SJSA1 (cell line): ENCODE measurements at regions not wholly inside any gene's neighbourhood (a gene's known extent, or its start where the extent isn't known, plus 50 kb on each side); places are given as distances from the start of the nearest gene placed in this dataset.
"Not testable (repeated sequence)": the region's sequence is repeated elsewhere in the genome, so short reads cannot be mapped to it uniquely, and the experiment has no call there.

Experiments used
- DNase-seq, 2 experiments: peaks; one replicate each; pipeline ENCODE4 v3.0.0-alpha.2; 2015 to 2020; ENCODE audit warnings: low spot score in 2 of 2, low read depth in 1 of 2
- H3K27ac ChIP-seq: fragments of 250-450 bp; sonication (Bioruptor Pico); 2 replicates; pipeline ENCODE4 v1.5.1; 2020; ENCODE audit warnings: mild to moderate bottlenecking, moderate library complexity
- H3K27me3 ChIP-seq: fragments of 250-450 bp; sonication (Bioruptor Pico); replicated peaks from 2 replicates; pipeline ENCODE4 v1.5.1; 2020; ENCODE audit warnings: mild to moderate bottlenecking, moderate library complexity
- H3K36me3 ChIP-seq: fragments of 250-450 bp; sonication (Bioruptor Pico); 2 replicates; pipeline ENCODE4 v1.5.1; 2020; ENCODE audit warnings: mild to moderate bottlenecking
- H3K4me1 ChIP-seq: fragments of 250-450 bp; sonication (Bioruptor Pico); replicated peaks from 2 replicates; pipeline ENCODE4 v1.6.1; 2021; ENCODE audit warnings: mild to moderate bottlenecking
- H3K4me3 ChIP-seq: fragments of 250-450 bp; sonication (Bioruptor Pico); 2 replicates; pipeline ENCODE4 v1.5.1; 2020; ENCODE audit warnings: mild to moderate bottlenecking
- H3K9me3 ChIP-seq: fragments of 250-450 bp; sonication (Bioruptor Pico); replicated peaks from 2 replicates; pipeline ENCODE4 v1.5.1; 2020; ENCODE audit warnings: mild to moderate bottlenecking

- no peaks in the 10 kb centered on the region for H3K4me1 ChIP-seq
- H3K9me3 ChIP-seq, result no peaks in the 10 kb centered on the region; the same call in 1 of the 2 replicates
- H3K36me3 ChIP-seq, result no peaks in the 10 kb centered on the region
- DNase-seq, result no peak
- no peak overlapping the region for H3K27ac ChIP-seq
- H3K4me3 ChIP-seq, result no peak overlapping the region
- H3K27me3 ChIP-seq, result no peaks in the 10 kb centered on the region
These were observed 883.1 kb downstream of the CDH18 start for GRCh38 chr5:19104948-19105347.

DNA sequence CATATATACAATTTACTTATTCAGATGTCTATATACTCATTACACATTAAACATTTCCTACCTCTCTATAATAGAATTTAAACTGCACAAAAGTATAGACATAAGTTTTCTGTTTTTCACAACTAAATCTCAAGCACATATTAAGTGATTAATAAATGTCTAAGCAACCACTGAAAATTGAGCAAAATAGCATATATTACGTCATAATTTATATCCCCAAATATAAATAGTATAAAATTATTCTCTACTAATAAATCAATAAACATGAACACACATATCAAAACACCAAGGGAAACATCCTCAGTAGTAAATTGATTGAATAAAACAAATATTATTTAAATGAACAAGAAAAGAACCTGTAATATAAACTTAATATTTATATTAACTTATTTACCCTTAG is 865.1 kb downstream of the CDH18 start:
- Histone ChIP-seq H3K27ac (no peak overlapping the region), H3K9me3 (no peaks in the 10 kb centered on the region), H3K4me3 (no peak overlapping the region), H3K4me1 (no peaks in the 10 kb centered on the region), H3K36me3 (no peaks in the 10 kb centered on the region), H3K27me3 (no peaks in the 10 kb centered on the region)
- no peak for DNase-seq

DNA sequence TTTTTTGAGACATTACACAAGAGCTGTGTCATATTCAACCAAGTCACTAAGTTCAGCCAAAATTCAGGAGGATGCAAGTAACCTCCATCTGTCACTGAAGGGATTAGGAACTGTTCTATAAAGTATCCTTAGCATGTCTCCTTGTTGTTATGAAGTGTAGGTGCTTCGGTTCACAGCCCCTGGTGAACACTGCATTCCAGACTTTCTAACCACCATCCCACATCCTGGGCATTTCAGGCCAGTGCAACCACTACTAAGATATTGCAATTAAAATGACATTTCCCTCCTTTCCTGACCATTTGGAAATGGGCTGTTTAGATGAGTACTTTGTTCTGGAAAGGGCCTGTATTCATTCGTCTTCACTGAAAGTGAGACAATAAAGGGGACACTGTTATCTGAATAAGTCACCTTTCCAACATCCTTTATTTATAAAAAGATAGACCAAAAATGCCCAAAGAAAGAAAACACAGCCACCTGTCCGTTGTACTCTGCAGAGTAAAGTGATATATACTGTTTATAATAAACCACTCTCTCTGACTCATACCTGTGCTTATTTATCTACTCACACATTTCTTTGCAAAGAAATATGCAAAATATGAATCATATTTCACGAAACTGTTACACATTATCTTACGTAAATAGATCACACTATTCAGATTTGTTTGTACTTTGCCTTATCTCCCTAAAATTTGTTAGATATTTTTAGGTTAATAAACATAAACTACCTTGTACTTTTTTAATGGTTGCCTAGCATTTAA is 861.9 kb downstream of the CDH18 start:
- H3K27ac ChIP-seq, result no peak overlapping the region
- no peaks in the 10 kb centered on the region for H3K9me3 ChIP-seq
- no peaks in the 10 kb centered on the region for H3K27me3 ChIP-seq
- no peaks in the 10 kb centered on the region for H3K4me1 ChIP-seq
- no peaks in the 10 kb centered on the region for H3K36me3 ChIP-seq
- no peak overlapping the region for H3K4me3 ChIP-seq
- no peak for DNase-seq

DNA sequence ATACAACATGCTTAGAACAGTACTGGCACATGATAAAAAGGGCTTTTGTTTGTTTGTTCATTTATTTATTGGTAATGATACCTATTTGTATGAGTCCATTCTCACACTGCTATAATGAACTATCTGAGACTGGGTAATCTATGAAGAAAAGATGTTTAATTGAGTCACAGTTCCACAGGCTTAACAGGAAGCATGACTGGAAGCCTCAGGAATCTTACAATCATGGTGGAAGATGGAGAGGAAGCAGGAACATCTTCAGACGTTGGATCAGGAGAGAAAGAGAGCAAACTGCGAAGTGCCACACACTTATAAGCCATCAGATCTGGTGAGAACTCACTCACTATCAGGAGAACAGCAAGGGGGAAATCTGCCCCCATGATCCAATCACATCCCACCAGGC is 847.7 kb downstream of the CDH18 start:
- Histone ChIP-seq H3K36me3 (no peaks in the 10 kb centered on the region), H3K27me3 (no peaks in the 10 kb centered on the region), H3K4me3 (no peak overlapping the region), H3K9me3 (no peaks in the 10 kb centered on the region), H3K4me1 (no peaks in the 10 kb centered on the region), H3K27ac (no peak overlapping the region)
- no peak for DNase-seq

GRCh38 chr5:19141937-19142524 is 846.0 kb downstream of the CDH18 start:
- not testable (repeated sequence) for DNase-seq, H3K4me1 ChIP-seq, H3K27me3 ChIP-seq, H3K4me3 ChIP-seq, H3K36me3 ChIP-seq, H3K27ac ChIP-seq, H3K9me3 ChIP-seq

- H3K4me3 ChIP-seq, H3K36me3 ChIP-seq, H3K27ac ChIP-seq, DNase-seq, H3K4me1 ChIP-seq, H3K27me3 ChIP-seq, H3K9me3 ChIP-seq: not testable (repeated sequence)
These were observed 845.1 kb downstream of the CDH18 start for GRCh38 chr5:19142713-19143414.

DNA sequence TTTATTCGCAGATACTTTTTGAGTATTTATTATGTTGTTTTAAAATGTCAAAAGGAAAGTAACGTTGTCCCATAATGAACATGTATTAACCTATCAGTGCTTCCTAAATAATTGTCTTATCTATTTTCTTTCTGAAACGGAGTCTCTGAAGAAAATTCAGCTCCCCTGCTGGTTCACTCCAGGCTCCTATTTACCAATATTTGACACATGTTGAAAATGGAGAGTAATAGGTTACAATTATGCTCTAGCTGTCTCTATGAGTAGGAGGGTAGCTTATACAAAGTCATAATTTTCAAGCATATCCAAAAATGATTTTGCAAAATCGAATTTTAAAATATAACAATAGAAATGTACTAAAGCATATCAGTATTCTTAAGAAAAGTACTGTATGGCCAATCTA is 844.1 kb downstream of the CDH18 start:
- Histone ChIP-seq H3K27me3 (no peaks in the 10 kb centered on the region), H3K4me3 (no peak overlapping the region), H3K4me1 (no peaks in the 10 kb centered on the region), H3K27ac (no peak overlapping the region), H3K36me3 (no peaks in the 10 kb centered on the region), H3K9me3 (no peaks in the 10 kb centered on the region)
- DNase-seq, result no peak

GRCh38 chr5:19169426-19169825 is 818.6 kb downstream of the CDH18 start:
- Histone ChIP-seq H3K4me3 (no peak overlapping the region), H3K4me1 (no peaks in the 10 kb centered on the region), H3K9me3 (no peaks in the 10 kb centered on the region), H3K27me3 (0 out of 2 replicates have a peak, but pooled peaks cover 3% of the 10 kb centered on the region), H3K27ac (no peak overlapping the region), H3K36me3 (no peaks in the 10 kb centered on the region)
- DNase-seq, result no peak

- no peaks in the 10 kb centered on the region for H3K36me3 ChIP-seq
- no peaks in the 10 kb centered on the region for H3K9me3 ChIP-seq
- no peaks in the 10 kb centered on the region for H3K4me1 ChIP-seq
- H3K27ac ChIP-seq, result no peak overlapping the region
- H3K4me3 ChIP-seq, result no peak overlapping the region
- H3K27me3 ChIP-seq, result 0 out of 2 replicates have a peak, but pooled peaks cover 3% of the 10 kb centered on the region
- DNase-seq, result no peak
These were observed 815.0 kb downstream of the CDH18 start for GRCh38 chr5:19172926-19173470.

GRCh38 chr5:19175776-19176570 is 812.0 kb downstream of the CDH18 start:
- DNase-seq, result no peak
- Histone ChIP-seq H3K4me3 (no peak overlapping the region), H3K9me3 (no peaks in the 10 kb centered on the region), H3K27me3 (0 out of 2 replicates have a peak, but pooled peaks cover 3% of the 10 kb centered on the region), H3K27ac (no peak overlapping the region), H3K4me1 (no peaks in the 10 kb centered on the region), H3K36me3 (no peaks in the 10 kb centered on the region)

DNA sequence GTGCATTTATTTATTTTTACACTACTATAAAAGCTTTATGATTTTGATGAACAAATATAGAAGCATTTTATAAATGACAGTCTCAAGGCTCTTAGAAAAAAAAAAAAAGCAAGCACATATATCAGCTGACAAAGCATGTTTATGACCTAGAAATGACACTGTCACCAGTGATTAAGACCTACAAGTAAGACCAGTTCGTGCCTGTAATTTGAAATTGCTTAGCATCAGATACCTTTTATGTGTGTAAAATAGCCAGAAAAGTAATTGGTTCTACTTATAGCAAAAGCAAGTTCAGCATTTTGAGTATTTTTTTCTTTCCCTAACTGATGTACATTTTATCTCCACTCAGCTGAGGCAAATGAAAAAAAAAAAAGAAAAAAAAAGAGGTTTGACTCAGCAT is 808.4 kb downstream of the CDH18 start:
- Histone ChIP-seq H3K27ac (no peak overlapping the region), H3K4me3 (no peak overlapping the region), H3K27me3 (no peaks in the 10 kb centered on the region), H3K36me3 (no peaks in the 10 kb centered on the region), H3K4me1 (no peaks in the 10 kb centered on the region), H3K9me3 (no peaks in the 10 kb centered on the region)
- DNase-seq, result no peak

DNA sequence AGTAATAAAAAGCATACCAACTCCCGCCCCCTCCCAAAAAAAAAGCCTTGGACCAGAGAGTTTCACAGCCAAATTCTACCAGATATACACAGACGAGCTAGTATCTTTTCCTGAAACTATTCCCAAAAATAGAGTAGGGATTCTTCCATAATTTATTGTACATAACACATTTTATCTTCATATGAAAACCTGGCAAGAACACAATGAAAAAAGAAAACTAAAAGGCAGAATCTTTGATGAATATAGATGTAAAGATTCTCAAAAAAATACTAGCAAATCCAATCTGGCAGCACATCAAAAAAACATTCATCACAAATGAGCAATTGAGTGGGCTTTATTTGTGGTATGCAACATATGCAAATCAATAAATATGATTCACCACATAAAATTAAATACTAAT is 798.8 kb downstream of the CDH18 start:
- no peaks in the 10 kb centered on the region for H3K27me3 ChIP-seq
- DNase-seq, result no peak
- H3K27ac ChIP-seq, result no peak overlapping the region
- no peak overlapping the region for H3K4me3 ChIP-seq
- no peaks in the 10 kb centered on the region for H3K4me1 ChIP-seq
- H3K9me3 ChIP-seq, result 0 out of 2 replicates have a peak, but pooled peaks cover 8% of the 10 kb centered on the region
- no peaks in the 10 kb centered on the region for H3K36me3 ChIP-seq

GRCh38 chr5:19193631-19194030 is 794.4 kb downstream of the CDH18 start:
- H3K27me3 ChIP-seq, result no peaks in the 10 kb centered on the region
- no peak for DNase-seq
- no peaks in the 10 kb centered on the region for H3K4me1 ChIP-seq
- 0 out of 2 replicates have a peak, but pooled peaks cover 5% of the 10 kb centered on the region for H3K9me3 ChIP-seq
- H3K36me3 ChIP-seq, result no peaks in the 10 kb centered on the region
- no peak overlapping the region for H3K27ac ChIP-seq
- H3K4me3 ChIP-seq, result no peak overlapping the region
